ENCODE measurements at regions not wholly inside any gene's neighbourhood (a gene's known extent, or its start where the extent isn't known, plus 50 kb on each side); places are given as distances from the start of the nearest gene placed in this dataset.

DNA sequence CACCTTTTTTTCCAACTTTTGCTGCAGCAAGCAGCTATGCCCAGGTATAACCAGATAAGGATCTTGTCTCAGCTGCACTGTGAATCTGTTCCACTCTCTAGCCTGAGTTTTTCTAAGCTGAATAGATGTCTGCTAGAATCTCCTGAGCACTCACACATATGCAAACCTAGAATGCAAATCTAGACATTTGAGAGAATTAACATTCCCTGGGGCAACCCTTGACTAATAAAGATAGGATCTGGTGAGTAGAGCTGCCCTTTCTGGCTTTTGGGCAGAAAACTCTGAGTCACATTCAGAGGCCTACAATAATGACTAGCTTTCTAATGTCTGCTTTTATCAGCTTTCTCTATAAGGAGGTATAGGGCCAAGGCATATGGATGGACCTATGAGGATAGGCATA, 61.4 kb upstream of the BARHL2 start:
- H2AK5ac ChIP-seq (ENCODE audit: low read depth, low read length) = no peak overlapping the region
- H4K20me1 ChIP-seq (replicated peaks in 1 of 2; ENCODE audit: control insufficient read depth in 1 of 2, insufficient read depth in 2 of 2, low read length in 2 of 2) = no peaks in the 10 kb centered on the region
- ChIA-PET POLR2A (ENCODE audit: partially characterized antibody) (no interaction called here), CTCF (ENCODE audit: partially characterized antibody) (interaction anchor here (1.4 to 2.1 kb wide), 2 partner anchors 13 to 49 kb away, joined by 3 to 7 read pairs; no protein-coding TSS in a partner anchor)
- no peak overlapping the region for H2BK120ac ChIP-seq (replicated peaks; ENCODE audit: low read depth, low read length)
- no peak overlapping the region for H3K56ac ChIP-seq (replicated peaks; ENCODE audit: insufficient read length, low read depth, low read length)
- H3K79me1 ChIP-seq (ENCODE audit: low read depth, low read length) = no peaks in the 10 kb centered on the region
- H3K14ac ChIP-seq (ENCODE audit: insufficient read length) = no peak overlapping the region
- no peak overlapping the region for H2BK5ac ChIP-seq (ENCODE audit: low read depth, low read length)
- H4K91ac ChIP-seq (replicated peaks; ENCODE audit: insufficient read length, low read length) = no peak overlapping the region
- no peaks in the 10 kb centered on the region for H3K36me3 ChIP-seq (ENCODE audit: control insufficient read depth in 2 of 4, insufficient read depth in 4 of 4, low read length in 3 of 4)
- H3K27ac ChIP-seq (ENCODE audit: low read depth, low read length) = no peak overlapping the region
- H3K4me2 ChIP-seq (ENCODE audit: insufficient read depth in 1 of 2, low read depth in 2 of 2, low read length in 2 of 2) = no peak overlapping the region
- no peak overlapping the region for H3K9ac ChIP-seq (replicated peaks in 1 of 4; ENCODE audit: extremely low read depth in 1 of 4, low read depth in 3 of 4, low read length in 3 of 4)
- no peak overlapping the region for H4K5ac ChIP-seq (ENCODE audit: insufficient read length, low read depth, low read length)
- H3K23me2 ChIP-seq (ENCODE audit: low read depth, low read length) = no peaks in the 10 kb centered on the region
- H3K9me3 ChIP-seq (ENCODE audit: insufficient read depth in 2 of 2, low read depth in 1 of 2, low read length in 1 of 2) = no peaks in the 10 kb centered on the region
- H2BK20ac ChIP-seq (ENCODE audit: low read length) = no peak overlapping the region
- H3K4me1 ChIP-seq (replicated peaks in 1 of 4; ENCODE audit: control insufficient read depth in 3 of 4, insufficient read depth in 4 of 4, low read length in 3 of 4) = no peaks in the 10 kb centered on the region
- H3K18ac ChIP-seq (ENCODE audit: extremely low read depth, low read length) = no peak overlapping the region
- H2AFZ ChIP-seq (ENCODE audit: low read length) = no peak overlapping the region
- no peaks in the 10 kb centered on the region for H3K79me2 ChIP-seq (ENCODE audit: control insufficient read depth in 1 of 2, insufficient read depth in 2 of 2, low read length in 2 of 2)
- no peak for DNase-seq (ENCODE audit: low read depth in 1 of 2, low spot score in 2 of 2)
- H4K8ac ChIP-seq (ENCODE audit: extremely low read depth, insufficient read depth, low read length) = no peak overlapping the region
- no peak overlapping the region for H2BK15ac ChIP-seq (ENCODE audit: low read length)
- FAIRE-seq = no peak
- H3K4ac ChIP-seq (replicated peaks; ENCODE audit: insufficient read length, low read depth, low read length) = no peak overlapping the region
- no peaks in the 10 kb centered on the region for H3K27me3 ChIP-seq (replicated peaks in 1 of 4; ENCODE audit: control insufficient read depth in 3 of 4, extremely low read depth in 1 of 4, insufficient read depth in 3 of 4, low read length in 3 of 4)
- H2BK12ac ChIP-seq (ENCODE audit: low read depth, low read length) = no peak overlapping the region
- H3K23ac ChIP-seq (ENCODE audit: insufficient read length) = no peak overlapping the region
- no peak overlapping the region for H3K4me3 ChIP-seq (ENCODE audit: extremely low read depth in 1 of 4, insufficient read depth in 2 of 4, low read depth in 3 of 4, low read length in 4 of 4)
- TF ChIP-seq EZH2 (IDR thresholded peaks at IDR 0.05; ENCODE audit: low read depth, low read length, severe bottlenecking) (no peak), CBX8 (IDR thresholded peaks at IDR 0.05; ENCODE audit: borderline replicate concordance, low read depth, low read length) (no peak), POLR2AphosphoS5 (IDR thresholded peaks at IDR 0.05; ENCODE audit: low read depth, low read length) (no peak), PHF8 (conservative IDR thresholded peaks at IDR 0.05; ENCODE audit: low read depth, low read length) (no peak), SP1 (IDR thresholded peaks at IDR 0.05; ENCODE audit: low read depth, low read length) (no peak), HDAC2 (IDR thresholded peaks at IDR 0.05; ENCODE audit: borderline replicate concordance in 1 of 2, low read depth in 2 of 2, low read length in 2 of 2) (no peak), FOSL1 (IDR thresholded peaks at IDR 0.05; ENCODE audit: insufficient read depth, low read depth, low read length) (no peak), YY1 (IDR thresholded peaks at IDR 0.05; ENCODE audit: low read depth, low read length) (no peak), KDM4A (IDR thresholded peaks at IDR 0.05; ENCODE audit: low read depth, low read length, severe bottlenecking) (no peak), EP300 (IDR thresholded peaks at IDR 0.05; ENCODE audit: borderline replicate concordance in 1 of 2, low read depth in 2 of 2, low read length in 2 of 2) (no peak), BACH1 (IDR thresholded peaks at IDR 0.05; ENCODE audit: low read length) (no peak), CREB1 (IDR thresholded peaks at IDR 0.05) (no peak), ZNF274 (IDR thresholded peaks at IDR 0.05; ENCODE audit: borderline replicate concordance, extremely low read depth, low read length) (no peak)
- TF ChIP-seq, protein P1, sequence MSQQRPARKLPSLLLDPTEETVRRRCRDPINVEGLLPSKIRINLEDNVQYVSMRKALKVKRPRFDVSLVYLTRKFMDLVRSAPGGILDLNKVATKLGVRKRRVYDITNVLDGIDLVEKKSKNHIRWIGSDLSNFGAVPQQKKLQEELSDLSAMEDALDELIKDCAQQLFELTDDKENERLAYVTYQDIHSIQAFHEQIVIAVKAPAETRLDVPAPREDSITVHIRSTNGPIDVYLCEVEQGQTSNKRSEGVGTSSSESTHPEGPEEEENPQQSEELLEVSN (IDR thresholded peaks at IDR 0.05) = no peak
- TF ChIP-seq, protein P2, sequence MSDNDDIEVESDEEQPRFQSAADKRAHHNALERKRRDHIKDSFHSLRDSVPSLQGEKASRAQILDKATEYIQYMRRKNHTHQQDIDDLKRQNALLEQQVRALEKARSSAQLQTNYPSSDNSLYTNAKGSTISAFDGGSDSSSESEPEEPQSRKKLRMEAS (IDR thresholded peaks at IDR 0.05) = no peak

Measured in H1 (cell line).